Suprapubic skin (tissue), 4 donors: ENCODE measurements at regions not wholly inside any gene's neighbourhood (a gene's known extent, or its start where the extent isn't known, plus 50 kb on each side); places are given as distances from the start of the nearest gene placed in this dataset.
"Not testable (repeated sequence)": the region's sequence is repeated elsewhere in the genome, so short reads cannot be mapped to it uniquely, and the experiment has no call there.

Source experiments
- DNase-seq, 2 donors: peaks; one replicate each; pipeline ENCODE4 v3.0.0-alpha.2; 2019; ENCODE audit warnings: low spot score in 2 of 2
- H3K27ac ChIP-seq: fragments of 200-600 bp; sonication (generic); one replicate; pipeline ENCODE4 v1.5.1; 2019
- H3K27me3 ChIP-seq: fragments of 200-600 bp; sonication (generic); one replicate; pipeline ENCODE4 v1.5.1; 2019
- H3K36me3 ChIP-seq: fragments of 200-600 bp; sonication (generic); one replicate; pipeline ENCODE4 v1.5.1; 2019
- H3K4me1 ChIP-seq: fragments of 200-600 bp; sonication (generic); one replicate; pipeline ENCODE4 v1.5.1; 2019
- H3K4me3 ChIP-seq: fragments of 200-600 bp; sonication (generic); one replicate; pipeline ENCODE4 v1.5.1; 2019; ENCODE audit warnings: mild to moderate bottlenecking
- H3K9me3 ChIP-seq: fragments of 200-600 bp; sonication (generic); one replicate; pipeline ENCODE4 v1.5.1; 2019
- CTCF ChIP-seq, 2 donors: fragments of 200-600 bp in 1 of 2; fragments of 450-650 bp in 1 of 2; sonication (generic) in 1 of 2; IDR thresholded peaks; one replicate each; pipeline ENCODE4 v1.5.1; 2016 to 2019; ENCODE audit warnings: antibody characterized with exemption in 2 of 2, mild to moderate bottlenecking in 1 of 2, moderate library complexity in 1 of 2
- EP300 ChIP-seq: sonication (generic); formaldehyde crosslinking; IDR thresholded peaks from one replicate; pipeline ENCODE4 v1.6.1; 2017; ENCODE audit warnings: antibody characterized with exemption
- POLR2A ChIP-seq, 2 donors: fragments of 450-650 bp; IDR thresholded peaks; one replicate each; pipeline ENCODE4 v1.6.1; 2017; ENCODE audit warnings: antibody characterized with exemption in 2 of 2, mild to moderate bottlenecking in 2 of 2, moderate library complexity in 2 of 2
- POLR2AphosphoS5 ChIP-seq, 3 donors: sonication (generic); formaldehyde crosslinking; IDR thresholded peaks; one replicate each; pipeline ENCODE4 v1.6.1; 2017; ENCODE audit warnings: antibody characterized with exemption in 3 of 3
- WGBS: methylation state at CpG from one replicate; pipeline ENCODE4 v1.1.5; 2018; 5-methylcytosine and 5-hydroxymethylcytosine counted together

- TF ChIP-seq POLR2AphosphoS5 (IDR thresholded peaks at IDR 0.05), result no peak
- no peak for TF ChIP-seq EP300
- no peak for TF ChIP-seq CTCF (IDR thresholded peaks at IDR 0.05)
- TF ChIP-seq POLR2A (IDR thresholded peaks at IDR 0.05), result no peak
- 55% methylated on average over 2 of the region's 2 CpGs for WGBS
- Histone ChIP-seq H3K36me3 (no peaks in the 10 kb centered on the region), H3K4me3 (no peak overlapping the region), H3K4me1 (no peaks in the 10 kb centered on the region), H3K27me3 (no peaks in the 10 kb centered on the region), H3K9me3 (no peaks in the 10 kb centered on the region), H3K27ac (no peak overlapping the region)
- no peak for DNase-seq
These were observed 150.6 kb downstream of the TXNL1 start for GRCh38 chr18:56487801-56488200.

GRCh38 chr18:56483386-56483785, 155.0 kb downstream of the TXNL1 start:
- H3K9me3 ChIP-seq, result no peaks in the 10 kb centered on the region
- no peak for TF ChIP-seq EP300
- TF ChIP-seq POLR2A (IDR thresholded peaks at IDR 0.05), result no peak
- TF ChIP-seq POLR2AphosphoS5 (IDR thresholded peaks at IDR 0.05), result no peak
- no peak for TF ChIP-seq CTCF (IDR thresholded peaks at IDR 0.05)
- H3K27me3 ChIP-seq, result no peaks in the 10 kb centered on the region
- no peaks in the 10 kb centered on the region for H3K4me1 ChIP-seq
- DNase-seq, result no peak
- 68% methylated on average over 2 of the region's 2 CpGs for WGBS
- no peak overlapping the region for H3K27ac ChIP-seq
- no peaks in the 10 kb centered on the region for H3K36me3 ChIP-seq
- no peak overlapping the region for H3K4me3 ChIP-seq

GRCh38 chr18:56482813-56483212, 155.6 kb downstream of the TXNL1 start:
- H3K4me1 ChIP-seq, H3K4me3 ChIP-seq, H3K27ac ChIP-seq, H3K9me3 ChIP-seq, DNase-seq, H3K27me3 ChIP-seq, H3K36me3 ChIP-seq: not testable (repeated sequence)
- 92% methylated on average over 4 of the region's 4 CpGs for whole genome bisulfite sequencing

GRCh38 chr18:56481751-56482150, 156.6 kb downstream of the TXNL1 start:
- Histone ChIP-seq H3K27me3 (no peaks in the 10 kb centered on the region), H3K27ac (no peak overlapping the region), H3K36me3 (no peaks in the 10 kb centered on the region), H3K4me3 (no peak overlapping the region), H3K9me3 (no peaks in the 10 kb centered on the region), H3K4me1 (no peaks in the 10 kb centered on the region)
- TF ChIP-seq CTCF (IDR thresholded peaks at IDR 0.05) (no peak), EP300 (no peak), POLR2A (IDR thresholded peaks at IDR 0.05) (no peak), POLR2AphosphoS5 (IDR thresholded peaks at IDR 0.05) (no peak)
- 73% methylated on average over 1 of the region's 1 CpG for WGBS
- no peak for DNase-seq

GRCh38 chr18:56479841-56480240, 158.6 kb downstream of the TXNL1 start:
- Histone ChIP-seq H3K27ac (no peak overlapping the region), H3K27me3 (no peaks in the 10 kb centered on the region), H3K36me3 (no peaks in the 10 kb centered on the region), H3K9me3 (no peaks in the 10 kb centered on the region), H3K4me1 (no peaks in the 10 kb centered on the region), H3K4me3 (no peak overlapping the region)
- no peak for TF ChIP-seq EP300
- TF ChIP-seq CTCF (IDR thresholded peaks at IDR 0.05), result no peak
- WGBS, result 86% methylated on average over 3 of the region's 3 CpGs
- no peak for DNase-seq

GRCh38 chr18:56475250-56475649, 163.1 kb downstream of the TXNL1 start:
- Histone ChIP-seq H3K4me3 (no peak overlapping the region), H3K9me3 (no peaks in the 10 kb centered on the region), H3K36me3 (no peaks in the 10 kb centered on the region), H3K4me1 (no peaks in the 10 kb centered on the region), H3K27ac (no peak overlapping the region), H3K27me3 (no peaks in the 10 kb centered on the region)
- 54% methylated on average over 2 of the region's 2 CpGs for WGBS
- TF ChIP-seq CTCF (IDR thresholded peaks at IDR 0.05), result no peak
- no peak for TF ChIP-seq EP300
- DNase-seq, result no peak
